GM12873 (cell line): ENCODE measurements at regions not wholly inside any gene's neighbourhood (a gene's known extent, or its start where the extent isn't known, plus 50 kb on each side); places are given as distances from the start of the nearest gene placed in this dataset.

Source experiments
- TF ChIP-seq, protein P1 (sequence below): IDR thresholded peaks from 2 replicates; pipeline ENCODE4 v1.5.1; 2012; ENCODE audit warnings: low read depth, mild to moderate bottlenecking, moderate library complexity, low read length, control low read depth; ENCODE audit not compliant: insufficient read depth; ENCODE audit errors: missing control alignments

DNA sequence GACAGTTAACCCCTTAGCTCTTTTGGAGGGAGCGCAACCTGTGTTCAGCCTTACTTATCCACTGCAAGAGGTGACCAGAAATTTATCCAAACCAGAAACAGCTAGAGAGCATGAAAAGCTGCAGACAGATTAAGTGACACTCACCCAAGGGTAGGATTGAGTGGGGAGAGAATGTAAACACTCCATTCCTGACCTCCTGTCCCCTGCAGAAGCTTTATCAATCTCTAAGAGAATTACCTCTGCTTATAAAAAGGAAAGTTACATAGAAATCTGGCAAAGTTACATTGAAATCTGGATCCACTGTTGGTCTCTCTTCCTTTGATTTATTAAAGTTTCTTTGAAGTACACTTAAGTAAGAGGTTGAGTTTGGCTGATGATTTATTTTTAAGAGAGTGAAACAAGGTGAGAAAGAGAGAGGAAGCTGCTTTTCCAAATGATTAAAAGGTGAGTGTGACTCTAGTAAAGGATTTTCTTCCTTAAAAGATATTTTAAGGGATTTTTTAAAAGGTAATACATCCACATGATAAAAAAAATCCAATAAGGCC, 112.3 kb downstream of the ANAPC4 start:
- TF ChIP-seq, protein P1, sequence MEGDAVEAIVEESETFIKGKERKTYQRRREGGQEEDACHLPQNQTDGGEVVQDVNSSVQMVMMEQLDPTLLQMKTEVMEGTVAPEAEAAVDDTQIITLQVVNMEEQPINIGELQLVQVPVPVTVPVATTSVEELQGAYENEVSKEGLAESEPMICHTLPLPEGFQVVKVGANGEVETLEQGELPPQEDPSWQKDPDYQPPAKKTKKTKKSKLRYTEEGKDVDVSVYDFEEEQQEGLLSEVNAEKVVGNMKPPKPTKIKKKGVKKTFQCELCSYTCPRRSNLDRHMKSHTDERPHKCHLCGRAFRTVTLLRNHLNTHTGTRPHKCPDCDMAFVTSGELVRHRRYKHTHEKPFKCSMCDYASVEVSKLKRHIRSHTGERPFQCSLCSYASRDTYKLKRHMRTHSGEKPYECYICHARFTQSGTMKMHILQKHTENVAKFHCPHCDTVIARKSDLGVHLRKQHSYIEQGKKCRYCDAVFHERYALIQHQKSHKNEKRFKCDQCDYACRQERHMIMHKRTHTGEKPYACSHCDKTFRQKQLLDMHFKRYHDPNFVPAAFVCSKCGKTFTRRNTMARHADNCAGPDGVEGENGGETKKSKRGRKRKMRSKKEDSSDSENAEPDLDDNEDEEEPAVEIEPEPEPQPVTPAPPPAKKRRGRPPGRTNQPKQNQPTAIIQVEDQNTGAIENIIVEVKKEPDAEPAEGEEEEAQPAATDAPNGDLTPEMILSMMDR: no peak

- TF ChIP-seq, protein P1: no peak
Measured at GRCh38 chr4:25493466-25493865, 116.4 kb downstream of the ANAPC4 start.

- TF ChIP-seq, protein P1: no peak
Measured at GRCh38 chr4:25494166-25494565, 117.1 kb downstream of the ANAPC4 start.

- TF ChIP-seq, protein P1: no peak
Measured at GRCh38 chr4:25500626-25501316, 123.7 kb downstream of the ANAPC4 start.

DNA sequence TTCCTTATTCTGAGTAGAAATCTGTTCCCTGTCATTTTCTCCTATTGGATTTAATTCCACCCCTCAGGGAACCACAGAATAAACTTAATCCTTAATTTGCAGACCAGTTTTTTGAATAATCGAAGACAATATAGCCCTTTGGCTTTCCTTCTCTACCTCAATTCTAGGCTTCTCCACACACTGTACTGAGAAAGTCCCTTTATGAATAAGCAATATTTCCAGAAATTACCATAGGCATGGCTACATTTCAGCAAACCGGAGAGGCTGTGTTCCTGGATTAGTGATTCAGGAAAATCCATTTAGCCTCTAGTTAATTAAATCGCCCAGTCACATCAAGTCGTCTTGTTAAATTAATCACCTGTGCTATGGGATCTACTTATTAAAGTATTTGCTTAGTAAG, 125.1 kb downstream of the ANAPC4 start:
- TF ChIP-seq, protein P1: no peak

GRCh38 chr4:25503779-25504178, 126.7 kb downstream of the ANAPC4 start:
- TF ChIP-seq, protein P1: no peak

- TF ChIP-seq, protein P1: no peak
Measured at GRCh38 chr4:25504932-25505636, 128.0 kb downstream of the ANAPC4 start.
